PFSK-1 (cell line): ENCODE measurements at regions not wholly inside any gene's neighbourhood (a gene's known extent, or its start where the extent isn't known, plus 50 kb on each side); places are given as distances from the start of the nearest gene placed in this dataset.

Source experiments
- FOXP2 ChIP-seq: optimal IDR thresholded peaks from 2 replicates; pipeline ENCODE3; 2011; ENCODE audit warnings: borderline replicate concordance, control low read depth, inconsistent platforms; ENCODE audit not compliant: insufficient read depth; ENCODE audit errors: extremely low read length, extremely low read depth
- POLR2AphosphoS5 ChIP-seq: IDR thresholded peaks from 2 replicates; pipeline ENCODE4 v1.6.1; 2012; ENCODE audit warnings: low read depth, mild to moderate bottlenecking, control low read depth, low read length, moderate library complexity
- REST ChIP-seq, 2 experiments: IDR thresholded peaks; 2 replicates each; pipeline versions ENCODE4 v1.6.1 to v1.8.0; 2011 to 2012; ENCODE audit warnings: low read depth in 2 of 2, low read length in 2 of 2, control low read depth in 1 of 2, inconsistent platforms in 1 of 2, mild to moderate bottlenecking in 1 of 2, moderate library complexity in 1 of 2; ENCODE audit not compliant: insufficient read depth in 1 of 2
- SIN3A ChIP-seq: IDR thresholded peaks from 2 replicates; pipeline ENCODE4 v1.6.1; 2012; ENCODE audit warnings: mild to moderate bottlenecking, low read length, moderate library complexity, borderline replicate concordance; ENCODE audit not compliant: insufficient read depth
- TAF1 ChIP-seq: IDR thresholded peaks from 2 replicates; pipeline ENCODE4 v1.6.1; 2012; ENCODE audit warnings: low read length, control low read depth, borderline replicate concordance; ENCODE audit not compliant: insufficient read depth

DNA sequence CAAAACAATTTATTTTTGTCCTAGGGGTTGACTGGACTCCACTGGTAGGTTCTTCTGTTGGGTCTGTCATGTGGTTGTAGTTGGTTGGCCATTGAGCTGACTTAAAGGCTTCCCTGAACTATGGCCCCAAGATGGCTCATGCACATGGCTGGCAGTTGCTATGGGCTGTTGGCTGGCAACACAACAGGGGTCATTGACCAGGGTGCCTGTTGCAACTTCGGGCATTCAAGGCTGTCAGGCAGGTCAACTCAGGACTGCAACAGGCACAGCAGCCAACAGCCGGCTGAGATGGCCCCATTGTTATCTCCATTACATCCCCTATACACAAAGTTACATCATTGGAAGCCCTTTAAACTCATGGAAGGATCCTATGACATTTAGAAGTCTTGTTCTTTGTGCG is 109.7 kb upstream of the CPEB2 start:
- TF ChIP-seq REST (IDR thresholded peaks at IDR 0.05; ENCODE audit: insufficient read depth in 1 of 2, low read depth in 2 of 2, low read length in 2 of 2), result no peak
- TF ChIP-seq SIN3A, result no peak
- TF ChIP-seq POLR2AphosphoS5, result no peak
- no peak for TF ChIP-seq TAF1
- TF ChIP-seq FOXP2, result no peak

DNA sequence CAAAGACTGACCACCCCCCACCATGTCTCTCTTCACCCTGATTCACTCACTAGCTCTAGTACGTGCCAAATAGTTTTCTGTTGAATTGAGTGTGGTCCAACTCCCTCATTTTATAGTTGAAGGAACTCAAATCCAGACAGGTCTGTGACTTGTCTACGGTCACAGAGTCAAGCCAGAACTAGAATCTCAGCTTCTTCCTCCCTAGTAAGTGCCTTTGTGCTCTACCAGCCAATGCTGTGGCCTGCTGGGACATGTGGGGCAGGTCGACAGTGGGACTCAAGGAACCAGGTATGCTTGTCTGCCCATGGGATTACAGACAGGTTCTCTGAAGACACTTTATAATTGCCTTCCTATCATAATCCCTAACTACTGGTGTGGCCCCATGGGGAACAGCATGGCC is 108.6 kb upstream of the CPEB2 start:
- no peak for TF ChIP-seq SIN3A
- TF ChIP-seq TAF1, result no peak
- TF ChIP-seq POLR2AphosphoS5, result no peak
- no peak for TF ChIP-seq FOXP2
- TF ChIP-seq REST (IDR thresholded peaks at IDR 0.05; ENCODE audit: insufficient read depth in 1 of 2, low read depth in 2 of 2, low read length in 2 of 2), result no peak

DNA sequence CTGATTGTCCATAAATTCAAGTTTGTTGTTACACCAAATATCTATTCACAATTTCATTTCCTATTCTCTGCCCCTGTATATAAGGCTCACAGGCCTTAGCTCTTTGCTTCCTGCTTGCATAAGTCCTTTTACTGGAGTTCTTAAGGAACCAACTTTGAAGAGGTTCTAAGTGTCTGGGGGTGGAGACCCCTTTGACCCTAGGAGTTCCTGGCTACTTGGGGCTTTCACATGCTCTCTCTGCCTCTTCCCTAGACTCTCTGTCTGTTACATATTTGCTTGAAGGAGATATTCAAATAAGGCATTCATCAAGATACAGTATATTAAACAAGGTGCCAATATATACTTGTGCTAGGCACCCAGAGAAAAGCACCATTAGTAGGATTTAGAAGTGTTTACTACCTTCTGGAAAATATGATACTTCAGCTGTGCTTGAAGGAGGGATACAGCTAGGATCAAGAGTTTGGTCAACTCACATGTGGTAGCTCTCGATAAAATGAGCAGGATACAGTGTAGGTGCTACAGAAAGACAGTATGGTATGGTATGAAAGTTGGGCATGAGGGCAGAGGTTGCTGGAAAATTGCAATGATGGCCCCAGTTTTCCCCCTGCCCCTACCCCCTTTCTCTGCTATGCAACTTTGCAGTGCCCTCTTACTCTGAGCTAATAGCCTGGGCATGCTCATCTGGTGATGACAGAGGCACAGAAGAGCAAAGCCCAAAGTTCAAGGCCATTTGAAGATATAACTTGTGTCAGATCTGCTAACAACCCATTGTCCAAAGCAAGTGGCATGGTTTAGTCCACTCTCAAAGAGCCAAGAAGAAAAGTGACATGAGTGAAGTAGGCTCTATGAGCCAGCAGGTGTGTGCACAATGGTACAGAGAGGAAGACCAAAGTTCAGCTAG is 107.6 kb upstream of the CPEB2 start:
- TF ChIP-seq SIN3A (no peak), REST (IDR thresholded peaks at IDR 0.05; ENCODE audit: insufficient read depth in 1 of 2, low read depth in 2 of 2, low read length in 2 of 2) (no peak), POLR2AphosphoS5 (no peak), TAF1 (no peak), FOXP2 (no peak)

DNA sequence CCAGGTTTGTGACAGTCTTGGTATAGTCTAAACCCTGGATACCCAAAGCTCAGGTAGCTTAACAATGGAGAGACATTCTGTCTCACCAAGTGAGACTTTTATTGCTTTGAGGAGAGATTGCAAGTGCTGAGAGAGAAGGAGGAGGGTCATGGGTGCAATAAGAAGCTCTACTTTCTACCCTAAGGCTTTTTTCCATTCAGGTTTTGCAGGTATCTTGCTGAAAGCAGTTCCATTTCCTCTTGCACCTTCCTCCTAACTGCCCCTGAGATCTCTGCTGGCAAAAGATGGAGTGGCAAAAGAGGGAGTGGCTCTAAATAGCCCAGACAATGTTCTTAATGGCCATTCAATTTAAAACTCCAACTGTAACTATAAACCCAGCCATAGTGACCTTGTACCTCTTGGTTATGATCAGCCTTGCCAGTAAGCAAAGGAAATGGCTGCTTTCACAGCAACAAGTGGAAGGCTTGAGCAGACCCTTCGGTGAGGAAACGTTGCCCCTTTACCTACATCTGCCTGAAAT is 105.6 kb upstream of the CPEB2 start:
- TF ChIP-seq FOXP2 (no peak), POLR2AphosphoS5 (no peak), TAF1 (no peak), SIN3A (no peak), REST (IDR thresholded peaks at IDR 0.05; ENCODE audit: insufficient read depth in 1 of 2, low read depth in 2 of 2, low read length in 2 of 2) (no peak)
